IMR-90 (cell line): ENCODE measurements at regions not wholly inside any gene's neighbourhood (a gene's known extent, or its start where the extent isn't known, plus 50 kb on each side); places are given as distances from the start of the nearest gene placed in this dataset.
"Not testable (repeated sequence)": the region's sequence is repeated elsewhere in the genome, so short reads cannot be mapped to it uniquely, and the experiment has no call there.

Experiments used
- CTCF ChIP-seq: conservative IDR thresholded peaks from 2 replicates; pipeline ENCODE4 v1.5.1; 2012; ENCODE audit warnings: mild to moderate bottlenecking, low read depth, low read length, improper control_type of control experiment
- NFE2L2 ChIP-seq: fragments of 150-350 bp; IDR thresholded peaks from 2 replicates; pipeline ENCODE4 v1.6.1; 2016; ENCODE audit warnings: low read depth, mild to moderate bottlenecking, low read length
- POLR2A ChIP-seq: IDR thresholded peaks from 2 replicates; pipeline ENCODE4 v1.6.1; 2012; ENCODE audit warnings: mild to moderate bottlenecking, low read depth, low read length
- RAD21 ChIP-seq: IDR thresholded peaks from 2 replicates; pipeline ENCODE4 v1.6.1; 2012; ENCODE audit warnings: low read length, improper control_type of control experiment

- TF ChIP-seq POLR2A, CTCF, RAD21, NFE2L2: not testable (repeated sequence)
These were observed 249.5 kb downstream of the CWH43 start for GRCh38 chr4:49235413-49236160.
